ENCODE measurements at regions not wholly inside any gene's neighbourhood (a gene's known extent, or its start where the extent isn't known, plus 50 kb on each side); places are given as distances from the start of the nearest gene placed in this dataset.
"Not testable (repeated sequence)": the region's sequence is repeated elsewhere in the genome, so short reads cannot be mapped to it uniquely, and the experiment has no call there.

GRCh38 chrX:39426101-39426500, 624.8 kb downstream of the MID1IP1 start:
- TF ChIP-seq, protein P1, sequence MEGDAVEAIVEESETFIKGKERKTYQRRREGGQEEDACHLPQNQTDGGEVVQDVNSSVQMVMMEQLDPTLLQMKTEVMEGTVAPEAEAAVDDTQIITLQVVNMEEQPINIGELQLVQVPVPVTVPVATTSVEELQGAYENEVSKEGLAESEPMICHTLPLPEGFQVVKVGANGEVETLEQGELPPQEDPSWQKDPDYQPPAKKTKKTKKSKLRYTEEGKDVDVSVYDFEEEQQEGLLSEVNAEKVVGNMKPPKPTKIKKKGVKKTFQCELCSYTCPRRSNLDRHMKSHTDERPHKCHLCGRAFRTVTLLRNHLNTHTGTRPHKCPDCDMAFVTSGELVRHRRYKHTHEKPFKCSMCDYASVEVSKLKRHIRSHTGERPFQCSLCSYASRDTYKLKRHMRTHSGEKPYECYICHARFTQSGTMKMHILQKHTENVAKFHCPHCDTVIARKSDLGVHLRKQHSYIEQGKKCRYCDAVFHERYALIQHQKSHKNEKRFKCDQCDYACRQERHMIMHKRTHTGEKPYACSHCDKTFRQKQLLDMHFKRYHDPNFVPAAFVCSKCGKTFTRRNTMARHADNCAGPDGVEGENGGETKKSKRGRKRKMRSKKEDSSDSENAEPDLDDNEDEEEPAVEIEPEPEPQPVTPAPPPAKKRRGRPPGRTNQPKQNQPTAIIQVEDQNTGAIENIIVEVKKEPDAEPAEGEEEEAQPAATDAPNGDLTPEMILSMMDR (IDR thresholded peaks at IDR 0.05; ENCODE audit: low read depth, low read length) = no peak
- no peak for DNase-seq (ENCODE audit: extremely low read depth, low read depth)

- no peak for DNase-seq (ENCODE audit: extremely low read depth, low read depth)
- TF ChIP-seq, protein P1 (IDR thresholded peaks at IDR 0.05; ENCODE audit: low read depth, low read length) = no peak
Measured at GRCh38 chrX:39427492-39427891, 626.2 kb downstream of the MID1IP1 start.

DNA sequence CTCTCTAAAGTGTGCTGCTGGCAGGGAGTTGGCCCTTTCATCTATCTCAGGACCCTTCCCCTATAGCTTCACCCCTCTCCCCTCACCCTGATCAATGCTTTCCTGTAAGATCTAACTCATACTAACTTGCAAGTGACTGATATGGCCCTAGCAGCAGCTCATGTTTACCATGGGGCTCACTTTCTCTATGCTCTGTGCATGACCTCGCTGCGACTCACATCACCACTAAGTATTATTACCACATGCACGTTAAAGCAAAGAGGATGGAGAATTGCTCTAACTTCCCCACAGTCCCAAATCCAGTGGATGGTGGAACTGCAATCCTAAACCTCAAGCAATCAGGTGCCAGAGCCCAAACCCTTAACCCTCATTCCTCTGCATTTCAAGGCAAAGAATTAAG, 626.6 kb downstream of the MID1IP1 start:
- TF ChIP-seq, protein P1 (IDR thresholded peaks at IDR 0.05; ENCODE audit: low read depth, low read length) = no peak
- peak; percentile 1 for DNase-seq (ENCODE audit: extremely low read depth, low read depth)

GRCh38 chrX:39430551-39430950, 629.3 kb downstream of the MID1IP1 start:
- TF ChIP-seq, protein P1 (IDR thresholded peaks at IDR 0.05; ENCODE audit: low read depth, low read length) = no peak
- DNase-seq (ENCODE audit: extremely low read depth, low read depth) = no peak

DNA sequence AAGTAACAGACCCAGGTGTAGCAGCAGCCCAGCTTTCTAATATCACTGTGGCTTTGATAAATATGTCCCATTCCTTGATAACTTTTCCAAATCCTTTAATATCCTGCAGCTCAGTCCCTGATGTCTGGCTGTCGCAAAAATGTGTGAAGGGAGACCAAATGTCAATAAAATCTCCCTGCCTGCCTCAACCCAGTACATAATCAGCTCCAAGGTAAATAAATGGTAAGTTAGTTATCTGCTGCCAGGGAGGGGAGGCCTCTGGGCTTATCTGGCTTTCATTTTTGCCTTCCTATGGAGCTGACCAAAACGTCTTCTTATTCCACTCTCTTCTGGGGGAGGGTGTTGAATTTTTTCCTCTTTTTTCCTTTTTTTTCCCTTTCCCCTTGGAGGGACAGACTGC, 630.6 kb downstream of the MID1IP1 start:
- TF ChIP-seq, protein P1 (IDR thresholded peaks at IDR 0.05; ENCODE audit: low read depth, low read length) = no peak
- DNase-seq (ENCODE audit: extremely low read depth, low read depth) = no peak

DNA sequence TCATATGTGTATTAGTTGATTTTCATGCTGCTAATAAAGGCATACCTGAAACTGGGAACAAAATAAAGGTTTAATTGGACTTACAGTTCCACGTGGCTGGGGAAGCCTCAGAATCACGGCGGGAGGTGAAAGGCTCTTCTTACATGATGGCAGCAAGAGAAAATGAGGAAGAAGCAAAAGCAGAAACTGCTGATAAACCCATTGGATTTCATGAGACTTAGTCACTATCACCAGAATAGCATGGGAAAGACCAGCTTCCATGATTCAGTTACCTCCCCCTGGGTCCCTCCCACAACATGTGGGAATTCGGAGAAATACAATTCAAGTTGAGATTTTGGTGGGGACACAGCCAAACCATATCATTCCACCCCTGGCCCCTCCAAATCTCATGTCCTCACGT, 633.4 kb downstream of the MID1IP1 start:
- not testable (repeated sequence) for DNase-seq (ENCODE audit: extremely low read depth, low read depth)

DNA sequence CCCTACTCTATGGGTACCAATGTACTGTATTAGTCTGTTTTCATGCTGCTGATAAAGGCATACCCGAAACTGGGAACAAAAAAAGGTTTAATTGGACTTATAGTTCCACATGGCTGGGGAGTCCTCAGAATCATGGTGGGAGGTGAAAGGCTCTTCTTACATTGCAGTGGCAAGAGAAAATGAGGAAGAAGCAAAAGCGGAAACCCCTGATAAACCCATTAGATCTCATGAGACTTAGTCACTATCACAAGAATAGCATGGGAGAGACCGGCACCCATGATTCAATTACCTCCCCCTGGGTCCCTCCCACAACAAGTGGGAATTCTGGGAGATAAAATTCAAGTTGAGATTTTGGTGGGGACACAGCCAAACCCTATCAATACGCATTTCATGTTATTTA, 635.3 kb downstream of the MID1IP1 start:
- DNase-seq (ENCODE audit: extremely low read depth, low read depth) = not testable (repeated sequence)

DNA sequence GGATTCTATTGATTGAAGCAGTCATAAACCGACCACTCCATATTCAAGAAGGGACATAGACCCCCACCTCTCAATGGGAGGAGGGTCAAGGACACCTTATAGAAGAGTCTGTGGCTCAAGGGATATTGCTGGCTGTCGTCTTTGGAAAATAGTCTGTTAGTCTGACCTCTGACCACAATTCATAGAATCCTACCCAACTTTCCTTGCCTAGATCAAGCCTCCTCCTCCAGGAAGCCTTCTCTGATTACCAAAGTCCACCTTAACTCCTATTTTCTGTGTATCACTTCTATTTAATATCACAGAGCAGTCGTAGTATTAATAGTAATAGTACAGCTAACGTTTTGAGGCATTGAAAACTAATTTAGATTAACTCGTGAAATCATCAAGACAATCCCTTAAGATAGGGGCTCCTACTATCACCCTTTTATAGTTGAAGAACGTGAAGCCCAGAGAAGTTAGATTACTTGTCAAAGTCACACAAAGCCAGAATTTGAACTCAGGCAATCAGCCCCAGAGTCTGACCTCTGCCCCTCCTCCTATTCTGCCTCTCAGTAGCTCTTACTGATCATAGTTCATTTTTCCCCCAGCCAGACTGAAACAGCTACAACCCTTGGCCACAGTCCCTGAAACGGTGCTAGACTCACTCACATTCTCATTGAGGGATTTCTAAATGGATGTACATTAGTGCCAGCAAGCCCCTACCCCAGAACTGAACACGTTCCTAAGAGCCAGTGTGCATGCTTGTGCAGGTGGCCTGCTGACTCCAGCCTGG, 636.6 kb downstream of the MID1IP1 start:
- TF ChIP-seq, protein P1 (IDR thresholded peaks at IDR 0.05; ENCODE audit: low read depth, low read length) = no peak
- DNase-seq (ENCODE audit: extremely low read depth, low read depth) = no peak

Data from AG09319 (cell line).